Lower leg skin (tissue), 3 donors: ENCODE measurements at regions not wholly inside any gene's neighbourhood (a gene's known extent, or its start where the extent isn't known, plus 50 kb on each side); places are given as distances from the start of the nearest gene placed in this dataset.

Experiments
- POLR2A ChIP-seq, 2 donors: fragments of 450-650 bp; IDR thresholded peaks; one replicate each; pipeline ENCODE4 v1.6.1; 2016 to 2017; ENCODE audit warnings: antibody characterized with exemption in 2 of 2, mild to moderate bottlenecking in 1 of 2, moderate library complexity in 1 of 2
- TF ChIP-seq, protein P1 (sequence below), 3 donors: fragments of 450-650 bp; IDR thresholded peaks; one replicate each; pipeline ENCODE4 v1.5.1; 2016; ENCODE audit warnings: antibody characterized with exemption in 3 of 3, mild to moderate bottlenecking in 3 of 3, moderate library complexity in 2 of 3

DNA sequence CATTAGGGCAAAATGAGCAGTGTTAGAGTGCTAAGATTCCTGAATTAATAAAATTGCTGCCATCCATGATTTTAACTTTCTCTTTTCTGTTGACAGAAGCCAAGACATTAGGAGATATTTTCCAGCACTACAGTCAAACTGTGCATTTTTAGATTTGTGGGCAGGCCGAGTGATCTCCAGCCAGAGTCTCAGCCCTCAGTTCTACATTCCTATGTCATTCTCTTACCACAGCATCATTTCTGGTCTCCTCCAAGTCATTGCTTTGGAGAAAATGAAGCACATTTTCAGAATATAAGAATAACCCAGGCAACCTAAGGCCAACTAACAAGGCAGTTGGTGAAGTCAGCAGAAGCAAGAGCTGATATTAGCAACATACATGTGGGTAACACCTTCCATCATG lies 74.6 kb upstream of the NUDT7 start:
- TF ChIP-seq POLR2A (IDR thresholded peaks at IDR 0.05) = no peak
- TF ChIP-seq, protein P1, sequence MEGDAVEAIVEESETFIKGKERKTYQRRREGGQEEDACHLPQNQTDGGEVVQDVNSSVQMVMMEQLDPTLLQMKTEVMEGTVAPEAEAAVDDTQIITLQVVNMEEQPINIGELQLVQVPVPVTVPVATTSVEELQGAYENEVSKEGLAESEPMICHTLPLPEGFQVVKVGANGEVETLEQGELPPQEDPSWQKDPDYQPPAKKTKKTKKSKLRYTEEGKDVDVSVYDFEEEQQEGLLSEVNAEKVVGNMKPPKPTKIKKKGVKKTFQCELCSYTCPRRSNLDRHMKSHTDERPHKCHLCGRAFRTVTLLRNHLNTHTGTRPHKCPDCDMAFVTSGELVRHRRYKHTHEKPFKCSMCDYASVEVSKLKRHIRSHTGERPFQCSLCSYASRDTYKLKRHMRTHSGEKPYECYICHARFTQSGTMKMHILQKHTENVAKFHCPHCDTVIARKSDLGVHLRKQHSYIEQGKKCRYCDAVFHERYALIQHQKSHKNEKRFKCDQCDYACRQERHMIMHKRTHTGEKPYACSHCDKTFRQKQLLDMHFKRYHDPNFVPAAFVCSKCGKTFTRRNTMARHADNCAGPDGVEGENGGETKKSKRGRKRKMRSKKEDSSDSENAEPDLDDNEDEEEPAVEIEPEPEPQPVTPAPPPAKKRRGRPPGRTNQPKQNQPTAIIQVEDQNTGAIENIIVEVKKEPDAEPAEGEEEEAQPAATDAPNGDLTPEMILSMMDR (IDR thresholded peaks at IDR 0.05) = no peak
